ENCODE measurements at regions not wholly inside any gene's neighbourhood (a gene's known extent, or its start where the extent isn't known, plus 50 kb on each side); places are given as distances from the start of the nearest gene placed in this dataset.

GRCh38 chr5:35487233-35488025, 130.2 kb upstream of the SPEF2 start:
- DNase-seq, result no peak
- ChIA-PET POLR2A (no interaction called here), CTCF (no interaction called here)
- Mint-ChIP-seq H3K4me3 (no peak overlapping the region), H3K36me3 (peaks cover 0 to 4% (median 0%) of the 10 kb centered on the region in 3 donors), H3K9me3 (no peaks in the 10 kb centered on the region), H3K4me1 (peaks cover 0 to 4% (median 3%) of the 10 kb centered on the region in 3 donors), H3K27ac (peak overlapping the region in 1 of 8 donors; percentile 1), H3K27me3 (peaks cover 16 to 35% of the 10 kb centered on the region in 2 donors)
- H3K9me3 ChIP-seq (ENCODE audit: low read length), result no peaks in the 10 kb centered on the region
- H3K27me3 ChIP-seq (ENCODE audit: insufficient read depth, low read length, poor library complexity, severe bottlenecking), result peaks cover 3% of the 10 kb centered on the region
- no peaks in the 10 kb centered on the region for H3K36me3 ChIP-seq (ENCODE audit: insufficient read depth, low read length)
- no peaks in the 10 kb centered on the region for H3K4me1 ChIP-seq (ENCODE audit: insufficient read depth, low read length)
- H3K4me3 ChIP-seq (ENCODE audit: low read length), result no peak overlapping the region
- H3K27ac ChIP-seq (ENCODE audit: low read depth, low read length), result no peak overlapping the region

GRCh38 chr5:35485487-35485886, 132.2 kb upstream of the SPEF2 start:
- Histone ChIP-seq H3K4me1 (ENCODE audit: insufficient read depth, low read length) (no peaks in the 10 kb centered on the region), H3K36me3 (ENCODE audit: insufficient read depth, low read length) (no peaks in the 10 kb centered on the region), H3K27ac (ENCODE audit: low read depth, low read length) (no peak overlapping the region), H3K27me3 (ENCODE audit: insufficient read depth, low read length, poor library complexity, severe bottlenecking) (no peaks in the 10 kb centered on the region), H3K9me3 (ENCODE audit: low read length) (no peaks in the 10 kb centered on the region), H3K4me3 (ENCODE audit: low read length) (no peak overlapping the region)
- Mint-ChIP-seq H3K27me3 (peaks cover 14 to 23% of the 10 kb centered on the region in 2 donors), H3K9me3 (no peaks in the 10 kb centered on the region), H3K36me3 (peaks cover 0 to 4% (median 0%) of the 10 kb centered on the region in 3 donors), H3K4me3 (no peak overlapping the region), H3K27ac (no peak overlapping the region), H3K4me1 (peaks cover 0 to 4% (median 3%) of the 10 kb centered on the region in 3 donors)
- DNase-seq, result no peak
- ChIA-PET POLR2A (no interaction called here), CTCF (no interaction called here)

GRCh38 chr5:35484241-35484640, 133.4 kb upstream of the SPEF2 start:
- H3K27ac Mint-ChIP-seq, result no peak overlapping the region
- no peak overlapping the region for H3K4me3 ChIP-seq (ENCODE audit: low read length)
- no peak overlapping the region for H3K27ac ChIP-seq (ENCODE audit: low read depth, low read length)
- H3K9me3 Mint-ChIP-seq, result no peaks in the 10 kb centered on the region
- no peaks in the 10 kb centered on the region for H3K9me3 ChIP-seq (ENCODE audit: low read length)
- peaks cover 6% of the 10 kb centered on the region for H3K4me1 ChIP-seq (ENCODE audit: insufficient read depth, low read length)
- no peaks in the 10 kb centered on the region for H3K27me3 ChIP-seq (ENCODE audit: insufficient read depth, low read length, poor library complexity, severe bottlenecking)
- peaks cover 0 to 5% (median 4%) of the 10 kb centered on the region in 3 donors for H3K36me3 Mint-ChIP-seq
- no peaks in the 10 kb centered on the region for H3K36me3 ChIP-seq (ENCODE audit: insufficient read depth, low read length)
- DNase-seq, result no peak
- H3K4me1 Mint-ChIP-seq, result peaks cover 8 to 12% (median 11%) of the 10 kb centered on the region in 3 donors
- peaks cover 10 to 15% of the 10 kb centered on the region in 2 donors for H3K27me3 Mint-ChIP-seq
- ChIA-PET CTCF (no interaction called here), POLR2A (no interaction called here)
- no peak overlapping the region for H3K4me3 Mint-ChIP-seq

- H3K27ac ChIP-seq (ENCODE audit: low read depth, low read length), result no peak overlapping the region
- H3K27me3 Mint-ChIP-seq, result peaks cover 10 to 15% of the 10 kb centered on the region in 2 donors
- CTCF ChIA-PET, result no interaction called here
Observed at GRCh38 chr5:35483780-35484179, 133.9 kb upstream of the SPEF2 start.

GRCh38 chr5:35483191-35483590, 134.5 kb upstream of the SPEF2 start:
- no peak for DNase-seq
- H3K4me3 Mint-ChIP-seq, result no peak overlapping the region
- peaks cover 9 to 13% of the 10 kb centered on the region in 2 donors for H3K27me3 Mint-ChIP-seq
- no peak overlapping the region for H3K4me3 ChIP-seq (ENCODE audit: low read length)
- peaks cover 18 to 22% (median 19%) of the 10 kb centered on the region in 3 donors for H3K4me1 Mint-ChIP-seq
- no peaks in the 10 kb centered on the region for H3K9me3 Mint-ChIP-seq
- CTCF ChIA-PET, result no interaction called here
- no peak overlapping the region for H3K27ac ChIP-seq (ENCODE audit: low read depth, low read length)
- H3K27me3 ChIP-seq (ENCODE audit: insufficient read depth, low read length, poor library complexity, severe bottlenecking), result no peaks in the 10 kb centered on the region
- H3K36me3 Mint-ChIP-seq, result peaks cover 3 to 8% (median 4%) of the 10 kb centered on the region in 3 donors
- H3K36me3 ChIP-seq (ENCODE audit: insufficient read depth, low read length), result no peaks in the 10 kb centered on the region
- H3K27ac Mint-ChIP-seq, result peak overlapping the region in 1 of 8 donors; percentile 28
- no peaks in the 10 kb centered on the region for H3K9me3 ChIP-seq (ENCODE audit: low read length)
- H3K4me1 ChIP-seq (ENCODE audit: insufficient read depth, low read length), result peaks cover 6% of the 10 kb centered on the region
- POLR2A ChIA-PET, result no interaction called here

More at GRCh38 chr5:35483780-35484179, 133.9 kb upstream of the SPEF2 start:
- Mint-ChIP-seq H3K4me1 (peaks cover 13 to 16% (median 16%) of the 10 kb centered on the region in 3 donors), H3K27ac (no peak overlapping the region), H3K36me3 (peaks cover 0 to 8% (median 4%) of the 10 kb centered on the region in 3 donors), H3K4me3 (no peak overlapping the region), H3K9me3 (no peaks in the 10 kb centered on the region)
- Histone ChIP-seq H3K4me3 (ENCODE audit: low read length) (no peak overlapping the region), H3K4me1 (ENCODE audit: insufficient read depth, low read length) (peaks cover 6% of the 10 kb centered on the region), H3K36me3 (ENCODE audit: insufficient read depth, low read length) (no peaks in the 10 kb centered on the region), H3K27me3 (ENCODE audit: insufficient read depth, low read length, poor library complexity, severe bottlenecking) (no peaks in the 10 kb centered on the region), H3K9me3 (ENCODE audit: low read length) (no peaks in the 10 kb centered on the region)
- POLR2A ChIA-PET, result no interaction called here
- no peak for DNase-seq

GRCh38 chr5:35482167-35482755, 135.4 kb upstream of the SPEF2 start:
- H3K27me3 ChIP-seq (ENCODE audit: insufficient read depth, low read length, poor library complexity, severe bottlenecking), result no peaks in the 10 kb centered on the region
- Mint-ChIP-seq H3K27me3 (peaks cover 4 to 5% of the 10 kb centered on the region in 2 donors), H3K27ac (no peak overlapping the region), H3K9me3 (no peaks in the 10 kb centered on the region), H3K36me3 (peaks cover 4 to 8% (median 4%) of the 10 kb centered on the region in 3 donors), H3K4me1 (peaks cover 18 to 23% (median 20%) of the 10 kb centered on the region in 3 donors), H3K4me3 (no peak overlapping the region)
- POLR2A ChIA-PET, result no interaction called here
- H3K4me1 ChIP-seq (ENCODE audit: insufficient read depth, low read length), result peaks cover 6% of the 10 kb centered on the region
- CTCF ChIA-PET, result no interaction called here
- no peaks in the 10 kb centered on the region for H3K36me3 ChIP-seq (ENCODE audit: insufficient read depth, low read length)
- H3K4me3 ChIP-seq (ENCODE audit: low read length), result no peak overlapping the region
- no peak for DNase-seq
- no peak overlapping the region for H3K27ac ChIP-seq (ENCODE audit: low read depth, low read length)
- no peaks in the 10 kb centered on the region for H3K9me3 ChIP-seq (ENCODE audit: low read length)

GRCh38 chr5:35478856-35479682, 138.6 kb upstream of the SPEF2 start:
- peaks cover 6% of the 10 kb centered on the region for H3K4me1 ChIP-seq (ENCODE audit: insufficient read depth, low read length)
- Mint-ChIP-seq H3K9me3 (no peaks in the 10 kb centered on the region), H3K4me3 (peak overlapping the region; percentile 12 to 88 (median 77)), H3K27me3 (peaks cover 6 to 16% of the 10 kb centered on the region in 2 donors), H3K4me1 (peaks cover 18 to 23% (median 20%) of the 10 kb centered on the region in 3 donors), H3K36me3 (peaks cover 0 to 15% (median 8%) of the 10 kb centered on the region in 3 donors), H3K27ac (peak overlapping the region; percentile 65 to 91 (median 85))
- no peak overlapping the region for H3K27ac ChIP-seq (ENCODE audit: low read depth, low read length)
- peak overlapping the region; percentile 24 for H3K4me3 ChIP-seq (ENCODE audit: low read length)
- peak in 2 of 5 donors; percentile 8 to 11 for DNase-seq
- no peaks in the 10 kb centered on the region for H3K36me3 ChIP-seq (ENCODE audit: insufficient read depth, low read length)
- no peaks in the 10 kb centered on the region for H3K9me3 ChIP-seq (ENCODE audit: low read length)
- no peaks in the 10 kb centered on the region for H3K27me3 ChIP-seq (ENCODE audit: insufficient read depth, low read length, poor library complexity, severe bottlenecking)
- ChIA-PET CTCF (interaction anchor here (1.7 kb wide), 1 partner anchor 447 kb away, joined by 5 read pairs; no protein-coding TSS in a partner anchor), POLR2A (no interaction called here)

All from CD8-positive, alpha-beta memory T cell (primary cell).